CD14-positive monocyte (primary cell): ENCODE measurements at regions not wholly inside any gene's neighbourhood (a gene's known extent, or its start where the extent isn't known, plus 50 kb on each side); places are given as distances from the start of the nearest gene placed in this dataset.

ENCODE experiments used
- DNase-seq, 3 donors: peaks; one replicate each; pipeline ENCODE4 v3.0.0-alpha.2; 2011 to 2022
- H2AFZ ChIP-seq: 2 replicates; pipeline ENCODE4 v1.6.0; 2012; ENCODE audit warnings: mild to moderate bottlenecking, low read depth, low read length, inconsistent platforms; ENCODE audit not compliant: insufficient read depth, poor library complexity, severe bottlenecking
- H3K27ac ChIP-seq, 2 donors: 1 replicate in 1 of 2; 2 replicates in 1 of 2; pipeline ENCODE4 v1.5.1; 2012 to 2013; ENCODE audit warnings: low read length in 2 of 2, control low read depth in 1 of 2, inconsistent platforms in 1 of 2, low read depth in 1 of 2, mild to moderate bottlenecking in 1 of 2
- H3K27me3 ChIP-seq, 2 donors: one replicate each; pipeline versions ENCODE4 v1.6.0 to v1.6.1; 2011 to 2013; ENCODE audit warnings: low read length in 2 of 2; ENCODE audit not compliant: control insufficient read depth in 2 of 2, insufficient read depth in 2 of 2
- H3K36me3 ChIP-seq, 2 donors: replicated peaks in 1 of 2; 1 replicate in 1 of 2; 2 replicates in 1 of 2; pipeline versions ENCODE4 v1.5.1 to v1.6.1; 2012 to 2013; ENCODE audit warnings: low read length in 2 of 2, control low read depth in 1 of 2, inconsistent platforms in 1 of 2, mild to moderate bottlenecking in 1 of 2; ENCODE audit not compliant: insufficient read depth in 2 of 2, control insufficient read depth in 1 of 2
- H3K4me1 ChIP-seq, 2 donors: 1 replicate in 1 of 2; 2 replicates in 1 of 2; pipeline versions ENCODE4 v1.5.1 to v1.6.1; 2012 to 2013; ENCODE audit warnings: low read length in 2 of 2, control low read depth in 1 of 2, inconsistent platforms in 1 of 2, mild to moderate bottlenecking in 1 of 2, moderate library complexity in 1 of 2; ENCODE audit not compliant: insufficient read depth in 2 of 2, control insufficient read depth in 1 of 2
- H3K4me2 ChIP-seq: replicated peaks from 2 replicates; pipeline ENCODE3; 2012; ENCODE audit warnings: low read length, moderate library complexity, mild to moderate bottlenecking; ENCODE audit not compliant: poor library complexity, severe bottlenecking; ENCODE audit errors: extremely low read depth
- H3K4me3 ChIP-seq, 3 experiments: fragments of 200-600 bp in 1 of 3; sonication (generic) in 1 of 3; replicated peaks in 1 of 3; 1 replicate in 2 of 3; 2 replicates in 1 of 3; pipeline ENCODE4 v1.5.1; 2011 to 2013; ENCODE audit warnings: low read length in 3 of 3, mild to moderate bottlenecking in 3 of 3, control low read depth in 2 of 3, low read depth in 2 of 3, inconsistent platforms in 1 of 3, moderate library complexity in 1 of 3
- H3K79me2 ChIP-seq: 2 replicates; pipeline ENCODE4 v1.6.0; 2012; ENCODE audit warnings: mild to moderate bottlenecking, control low read depth, inconsistent platforms, low read length, moderate library complexity; ENCODE audit not compliant: insufficient read depth
- H3K9ac ChIP-seq: 2 replicates; pipeline ENCODE4 v1.6.0; 2017; ENCODE audit warnings: low read length, mild to moderate bottlenecking; ENCODE audit not compliant: insufficient read depth, poor library complexity, severe bottlenecking
- H3K9me3 ChIP-seq, 2 donors: replicated peaks in 1 of 2; 1 replicate in 1 of 2; 2 replicates in 1 of 2; pipeline versions ENCODE4 v1.5.1 to v1.6.1; 2012 to 2013; ENCODE audit warnings: low read length in 2 of 2, control low read depth in 1 of 2; ENCODE audit not compliant: control insufficient read depth in 1 of 2, insufficient read depth in 1 of 2
- H4K20me1 ChIP-seq: 2 replicates; pipeline ENCODE4 v1.6.0; 2012; ENCODE audit warnings: mild to moderate bottlenecking, low read length, control low read depth, moderate library complexity; ENCODE audit not compliant: insufficient read depth
- H3K27ac Mint-ChIP-seq, 7 donors: one replicate each; pipeline ENCODE4 v1.8.0; 2020; ENCODE audit warnings: mild to moderate bottlenecking in 7 of 7, mixed read lengths in 7 of 7, moderate library complexity in 6 of 7, inconsistent platforms in 2 of 7
- H3K27me3 Mint-ChIP-seq, 3 donors: one replicate each; pipeline ENCODE4 v1.8.0; 2021 to 2022; ENCODE audit warnings: low read depth in 3 of 3, mild to moderate bottlenecking in 3 of 3, mixed read lengths in 3 of 3, moderate library complexity in 3 of 3, inconsistent platforms in 1 of 3
- H3K36me3 Mint-ChIP-seq, 2 donors: one replicate each; pipeline ENCODE4 v1.8.0; 2020; ENCODE audit warnings: mixed read lengths in 2 of 2, inconsistent platforms in 1 of 2, mild to moderate bottlenecking in 1 of 2
- H3K4me1 Mint-ChIP-seq: one replicate; pipeline ENCODE4 v1.8.0; 2020; ENCODE audit warnings: mild to moderate bottlenecking, mixed read lengths
- H3K4me3 Mint-ChIP-seq, 2 donors: one replicate each; pipeline ENCODE4 v1.8.0; 2020; ENCODE audit warnings: mild to moderate bottlenecking in 2 of 2, mixed read lengths in 2 of 2, moderate library complexity in 1 of 2
- H3K9me3 Mint-ChIP-seq, 7 donors: one replicate each; pipeline ENCODE4 v1.8.0; 2020 to 2022; ENCODE audit warnings: mixed read lengths in 7 of 7, mild to moderate bottlenecking in 6 of 7, moderate library complexity in 6 of 7, inconsistent platforms in 2 of 7
- WGBS: methylation state at CpG from one replicate; pipeline ENCODE4 v1.1.5; 2013; ENCODE audit warnings: missing lambda C conversion rate; ENCODE audit not compliant: insufficient coverage; 5-methylcytosine and 5-hydroxymethylcytosine counted together
- intact Hi-C, 2 donors: fragments of 100-400 bp; cut with micrococcal nuclease; formaldehyde crosslinking; loops; one replicate each; pipeline versions ENCODE4 v1.15.0 to v1.15.1; 2023
- TF ChIP-seq, protein P1 (sequence below): fragments of 200-600 bp; IDR thresholded peaks from one replicate; pipeline ENCODE4 v1.8.0; 2022; ENCODE audit warnings: antibody characterized with exemption, mild to moderate bottlenecking

DNA sequence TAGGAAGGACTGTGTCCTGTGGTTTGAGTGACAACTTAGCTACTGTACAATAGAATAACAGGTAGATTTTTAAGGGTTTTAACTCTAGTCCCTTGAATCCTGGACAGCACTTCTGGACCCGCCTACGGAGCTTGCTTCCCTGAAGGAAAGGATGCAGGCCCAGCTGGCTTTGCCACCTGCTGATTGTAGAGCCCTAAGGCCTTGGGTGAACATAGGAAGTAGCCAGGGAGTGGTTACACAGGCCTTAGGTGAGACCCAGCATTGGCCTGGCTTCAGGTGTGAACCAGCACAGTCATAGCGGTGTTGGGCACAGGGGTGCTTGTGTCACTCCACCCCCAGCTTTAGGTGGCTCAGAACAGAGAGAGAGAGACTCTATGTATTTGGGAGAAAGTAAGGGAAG lies 413.5 kb downstream of the GRIA2 start:
- 95% methylated on average over 3 of the region's 3 CpGs for WGBS
- no peak overlapping the region for H3K27ac Mint-ChIP-seq
- Histone ChIP-seq H3K27ac (no peak overlapping the region), H3K36me3 (no peaks in the 10 kb centered on the region), H3K79me2 (no peaks in the 10 kb centered on the region), H2AFZ (no peak overlapping the region), H3K9me3 (peaks cover 0 to 4% of the 10 kb centered on the region in 2 donors), H3K9ac (no peak overlapping the region), H3K4me3 (no peak overlapping the region), H3K4me2 (no peak overlapping the region), H3K27me3 (no peaks in the 10 kb centered on the region), H3K4me1 (no peaks in the 10 kb centered on the region), H4K20me1 (no peaks in the 10 kb centered on the region)
- no peaks in the 10 kb centered on the region for H3K27me3 Mint-ChIP-seq
- intact Hi-C loops = no loop called here
- no peaks in the 10 kb centered on the region for H3K4me1 Mint-ChIP-seq
- H3K4me3 Mint-ChIP-seq = no peak overlapping the region
- DNase-seq = no peak
- H3K36me3 Mint-ChIP-seq = no peaks in the 10 kb centered on the region
- TF ChIP-seq, protein P1, sequence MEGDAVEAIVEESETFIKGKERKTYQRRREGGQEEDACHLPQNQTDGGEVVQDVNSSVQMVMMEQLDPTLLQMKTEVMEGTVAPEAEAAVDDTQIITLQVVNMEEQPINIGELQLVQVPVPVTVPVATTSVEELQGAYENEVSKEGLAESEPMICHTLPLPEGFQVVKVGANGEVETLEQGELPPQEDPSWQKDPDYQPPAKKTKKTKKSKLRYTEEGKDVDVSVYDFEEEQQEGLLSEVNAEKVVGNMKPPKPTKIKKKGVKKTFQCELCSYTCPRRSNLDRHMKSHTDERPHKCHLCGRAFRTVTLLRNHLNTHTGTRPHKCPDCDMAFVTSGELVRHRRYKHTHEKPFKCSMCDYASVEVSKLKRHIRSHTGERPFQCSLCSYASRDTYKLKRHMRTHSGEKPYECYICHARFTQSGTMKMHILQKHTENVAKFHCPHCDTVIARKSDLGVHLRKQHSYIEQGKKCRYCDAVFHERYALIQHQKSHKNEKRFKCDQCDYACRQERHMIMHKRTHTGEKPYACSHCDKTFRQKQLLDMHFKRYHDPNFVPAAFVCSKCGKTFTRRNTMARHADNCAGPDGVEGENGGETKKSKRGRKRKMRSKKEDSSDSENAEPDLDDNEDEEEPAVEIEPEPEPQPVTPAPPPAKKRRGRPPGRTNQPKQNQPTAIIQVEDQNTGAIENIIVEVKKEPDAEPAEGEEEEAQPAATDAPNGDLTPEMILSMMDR = no peak
- H3K9me3 Mint-ChIP-seq = peaks cover 2 to 13% (median 6%) of the 10 kb centered on the region in 7 donors

DNA sequence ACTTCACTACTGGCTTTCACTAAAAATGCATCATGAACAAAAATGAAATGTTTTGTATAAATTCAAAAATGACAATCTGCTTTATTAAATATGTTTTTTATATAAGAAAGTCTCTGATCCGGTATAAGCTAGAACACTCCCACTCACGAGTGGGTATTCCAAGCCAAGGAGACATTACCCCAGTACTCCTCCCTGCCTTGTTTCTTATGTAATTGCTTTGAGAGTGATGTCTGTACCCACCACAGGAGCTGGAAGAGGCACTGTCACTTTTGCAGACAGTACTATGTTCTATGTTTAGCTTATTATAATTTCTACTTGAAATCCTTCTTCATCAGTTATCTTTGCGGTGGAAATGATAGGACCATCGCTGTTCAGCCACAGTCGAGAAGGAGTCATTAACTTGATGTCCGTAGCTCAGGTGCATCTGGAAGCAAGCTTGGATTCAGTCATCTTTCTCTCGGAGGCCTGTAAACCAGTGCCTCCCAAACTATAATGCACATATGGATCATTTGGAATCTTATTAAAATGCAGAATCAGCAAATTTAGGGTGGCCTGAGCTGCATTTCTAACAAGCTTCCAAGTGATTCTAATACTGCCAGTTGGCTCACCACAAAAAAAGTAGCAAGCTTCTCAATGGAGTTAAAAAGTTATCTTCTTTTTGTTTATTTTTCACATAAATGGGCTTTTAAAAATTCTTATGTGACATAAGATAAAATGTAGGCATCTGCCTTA lies 396.4 kb downstream of the GRIA2 start:
- H3K4me1 Mint-ChIP-seq = no peaks in the 10 kb centered on the region
- Histone ChIP-seq H3K9ac (no peak overlapping the region), H2AFZ (no peak overlapping the region), H4K20me1 (no peaks in the 10 kb centered on the region), H3K4me2 (no peak overlapping the region), H3K4me3 (no peak overlapping the region), H3K27ac (no peak overlapping the region), H3K79me2 (no peaks in the 10 kb centered on the region), H3K4me1 (no peaks in the 10 kb centered on the region), H3K27me3 (no peaks in the 10 kb centered on the region), H3K9me3 (no peaks in the 10 kb centered on the region), H3K36me3 (no peaks in the 10 kb centered on the region)
- no peak for DNase-seq
- TF ChIP-seq, protein P1 = no peak
- no peaks in the 10 kb centered on the region for H3K36me3 Mint-ChIP-seq
- no peak overlapping the region for H3K4me3 Mint-ChIP-seq
- H3K27me3 Mint-ChIP-seq = peaks cover 0 to 3% (median 0%) of the 10 kb centered on the region in 3 donors
- intact Hi-C loops = no loop called here
- H3K27ac Mint-ChIP-seq = no peak overlapping the region
- no CpG with 5 or more reads among the region's 7 CpGs for WGBS
- no peaks in the 10 kb centered on the region for H3K9me3 Mint-ChIP-seq
